SU-DHL-6 (cell line): ENCODE measurements at regions not wholly inside any gene's neighbourhood (a gene's known extent, or its start where the extent isn't known, plus 50 kb on each side); places are given as distances from the start of the nearest gene placed in this dataset.

Experiments
- CTCF ChIP-seq: fragments of 200-600 bp; sonication (generic); IDR thresholded peaks from one replicate; pipeline ENCODE4 v1.5.1; 2017; ENCODE audit warnings: antibody characterized with exemption, mild to moderate bottlenecking, low read length, moderate library complexity; ENCODE audit not compliant: insufficient read depth, poor library complexity, severe bottlenecking
- EZH2phosphoT487 ChIP-seq: fragments of 200-600 bp; sonication (generic), shearing (Covaris generic); conservative IDR thresholded peaks from 2 replicates; pipeline ENCODE4 v1.6.1; 2018; ENCODE audit warnings: mild to moderate bottlenecking, antibody characterized with exemption, low read length, moderate library complexity, mixed read lengths

- TF ChIP-seq CTCF = no peak
- no peak for TF ChIP-seq EZH2phosphoT487
Measured at GRCh38 chr20:48017509-48017908, 232.2 kb upstream of the SULF2 start.
